ENCODE measurements at regions not wholly inside any gene's neighbourhood (a gene's known extent, or its start where the extent isn't known, plus 50 kb on each side); places are given as distances from the start of the nearest gene placed in this dataset.

DNA sequence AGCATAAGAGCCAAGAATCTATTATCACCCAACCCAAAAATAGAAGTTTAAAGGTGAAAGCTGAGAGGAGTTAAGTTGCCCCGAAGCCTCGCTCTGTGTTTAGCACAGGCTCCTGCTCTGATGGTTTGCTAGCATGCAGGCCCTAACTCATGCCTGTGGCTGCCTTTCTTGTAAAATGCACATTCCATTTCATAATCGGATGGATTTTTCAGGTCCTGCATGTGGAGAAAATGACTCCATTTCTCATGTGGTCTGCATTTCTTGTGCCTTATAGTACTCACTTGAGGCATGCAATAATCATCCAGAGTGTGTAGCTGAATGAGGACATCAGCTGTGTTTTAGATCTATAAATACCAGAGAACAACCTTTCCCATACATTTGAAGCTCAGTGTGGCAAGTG is 381.8 kb downstream of the CPS1 start:
- TF ChIP-seq SIN3A (conservative IDR thresholded peaks at IDR 0.05 in 1 of 2, IDR thresholded peaks at IDR 0.05 in 1 of 2; ENCODE audit: low read depth in 1 of 2, low read length in 2 of 2) (no peak), JUND (IDR thresholded peaks at IDR 0.05; ENCODE audit: low read length) (no peak)
